ENCODE measurements at regions not wholly inside any gene's neighbourhood (a gene's known extent, or its start where the extent isn't known, plus 50 kb on each side); places are given as distances from the start of the nearest gene placed in this dataset.

GRCh38 chr4:102440498-102440897 is 60.7 kb upstream of the NFKB1 start:
- POLR2A ChIA-PET, result no interaction called here
- Histone ChIP-seq H3K4me3 (replicated peaks in 1 of 3; ENCODE audit: insufficient read depth in 1 of 3, low read depth in 1 of 3, low read length in 3 of 3) (no peak overlapping the region), H3K27me3 (ENCODE audit: control insufficient read depth in 2 of 2, insufficient read depth in 2 of 2, low read length in 2 of 2) (no peaks in the 10 kb centered on the region), H3K9ac (replicated peaks; ENCODE audit: extremely low read depth, insufficient read depth, low read length) (no peak overlapping the region), H3K4me2 (ENCODE audit: insufficient read depth, low read length) (no peak overlapping the region), H3K79me2 (ENCODE audit: control insufficient read depth, insufficient read depth, low read length) (no peaks in the 10 kb centered on the region), H3K9me1 (replicated peaks; ENCODE audit: control insufficient read depth, extremely low read depth, insufficient read depth, low read length) (no peaks in the 10 kb centered on the region), H3K27ac (ENCODE audit: insufficient read depth, low read depth, low read length) (no peak overlapping the region), H3K9me3 (replicated peaks; ENCODE audit: control insufficient read depth, insufficient read depth, low read length) (no peaks in the 10 kb centered on the region), H3K4me1 (ENCODE audit: control insufficient read depth, extremely low read depth, insufficient read depth, low read length) (no peaks in the 10 kb centered on the region), H2AFZ (ENCODE audit: low read depth, low read length) (no peak overlapping the region), H4K20me1 (replicated peaks; ENCODE audit: control insufficient read depth, extremely low read depth, insufficient read depth, low read length) (no peaks in the 10 kb centered on the region), H3K36me3 (ENCODE audit: control insufficient read depth in 2 of 2, extremely low read depth in 1 of 2, insufficient read depth in 2 of 2, low read length in 2 of 2) (no peaks in the 10 kb centered on the region)
- TF ChIP-seq EZH2 (IDR thresholded peaks at IDR 0.05; ENCODE audit: borderline replicate concordance, low read depth, low read length, severe bottlenecking) (no peak), GATA2 (IDR thresholded peaks at IDR 0.05; ENCODE audit: insufficient read depth, insufficient read length, low read depth, low read length) (no peak), MAX (IDR thresholded peaks at IDR 0.05; ENCODE audit: insufficient read depth, insufficient read length) (no peak), POLR2A (IDR thresholded peaks at IDR 0.05; ENCODE audit: low read depth, low read length) (no peak), FOS (IDR thresholded peaks at IDR 0.05; ENCODE audit: borderline replicate concordance, insufficient read depth, low read length) (no peak), CTCF (IDR thresholded peaks at IDR 0.05; ENCODE audit: extremely low read depth in 1 of 2, insufficient read depth in 1 of 2, low read depth in 1 of 2, low read length in 2 of 2) (no peak), JUN (IDR thresholded peaks at IDR 0.05; ENCODE audit: borderline replicate concordance, insufficient read depth, insufficient read length, low read depth) (no peak), POLR2AphosphoS5 (IDR thresholded peaks at IDR 0.05; ENCODE audit: insufficient read depth, low read depth, low read length) (no peak)
- DNase-seq (ENCODE audit: low read depth, low spot score) (no peak), FAIRE-seq (no peak)
- CTCF ChIA-PET, result interaction anchor here (1.4 kb wide), 1 partner anchor 9 kb away, joined by 4 read pairs; no protein-coding TSS in a partner anchor
- intact Hi-C loops (cut with micrococcal nuclease), result no loop called here
- no TSS peak for BruUV-seq (replicated peaks)
- dilution Hi-C loops (cut with MboI; ENCODE audit: extremely low pct_ligation_motif_present, low sequenced_read_pairs), result no loop called here
